GM10266 (cell line): ENCODE measurements at regions not wholly inside any gene's neighbourhood (a gene's known extent, or its start where the extent isn't known, plus 50 kb on each side); places are given as distances from the start of the nearest gene placed in this dataset.

Source experiments
- DNase-seq: peaks from one replicate; pipeline ENCODE4 v3.0.0; 2012; ENCODE audit errors: extremely low spot score
- TF ChIP-seq, protein P1 (sequence below): IDR thresholded peaks from 2 replicates; pipeline ENCODE4 v1.5.1; 2012; ENCODE audit warnings: mild to moderate bottlenecking, low read depth; ENCODE audit not compliant: control insufficient read depth, insufficient read depth; ENCODE audit errors: missing control alignments

DNA sequence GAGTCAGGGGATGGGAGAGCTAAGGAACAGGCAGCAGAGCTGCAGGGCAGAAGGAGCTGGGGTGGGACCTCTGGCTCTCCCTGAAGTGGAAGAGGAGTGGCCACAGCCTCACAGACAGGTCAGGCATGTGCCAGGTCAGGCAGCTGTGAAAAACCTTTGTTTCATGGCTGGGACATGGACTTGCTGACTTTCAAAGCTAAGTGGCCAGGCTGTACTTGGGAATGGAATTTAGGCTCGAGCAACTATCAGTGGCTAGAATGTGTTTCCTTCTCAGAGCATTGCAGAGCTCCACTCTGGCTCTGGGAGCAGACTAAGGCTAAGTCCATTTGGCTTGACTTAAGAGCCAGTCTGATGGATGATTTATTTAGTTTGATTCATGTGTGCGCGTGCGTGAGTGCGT lies 385.1 kb downstream of the LMX1A start:
- no peak for DNase-seq
- TF ChIP-seq, protein P1, sequence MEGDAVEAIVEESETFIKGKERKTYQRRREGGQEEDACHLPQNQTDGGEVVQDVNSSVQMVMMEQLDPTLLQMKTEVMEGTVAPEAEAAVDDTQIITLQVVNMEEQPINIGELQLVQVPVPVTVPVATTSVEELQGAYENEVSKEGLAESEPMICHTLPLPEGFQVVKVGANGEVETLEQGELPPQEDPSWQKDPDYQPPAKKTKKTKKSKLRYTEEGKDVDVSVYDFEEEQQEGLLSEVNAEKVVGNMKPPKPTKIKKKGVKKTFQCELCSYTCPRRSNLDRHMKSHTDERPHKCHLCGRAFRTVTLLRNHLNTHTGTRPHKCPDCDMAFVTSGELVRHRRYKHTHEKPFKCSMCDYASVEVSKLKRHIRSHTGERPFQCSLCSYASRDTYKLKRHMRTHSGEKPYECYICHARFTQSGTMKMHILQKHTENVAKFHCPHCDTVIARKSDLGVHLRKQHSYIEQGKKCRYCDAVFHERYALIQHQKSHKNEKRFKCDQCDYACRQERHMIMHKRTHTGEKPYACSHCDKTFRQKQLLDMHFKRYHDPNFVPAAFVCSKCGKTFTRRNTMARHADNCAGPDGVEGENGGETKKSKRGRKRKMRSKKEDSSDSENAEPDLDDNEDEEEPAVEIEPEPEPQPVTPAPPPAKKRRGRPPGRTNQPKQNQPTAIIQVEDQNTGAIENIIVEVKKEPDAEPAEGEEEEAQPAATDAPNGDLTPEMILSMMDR, result no peak

DNA sequence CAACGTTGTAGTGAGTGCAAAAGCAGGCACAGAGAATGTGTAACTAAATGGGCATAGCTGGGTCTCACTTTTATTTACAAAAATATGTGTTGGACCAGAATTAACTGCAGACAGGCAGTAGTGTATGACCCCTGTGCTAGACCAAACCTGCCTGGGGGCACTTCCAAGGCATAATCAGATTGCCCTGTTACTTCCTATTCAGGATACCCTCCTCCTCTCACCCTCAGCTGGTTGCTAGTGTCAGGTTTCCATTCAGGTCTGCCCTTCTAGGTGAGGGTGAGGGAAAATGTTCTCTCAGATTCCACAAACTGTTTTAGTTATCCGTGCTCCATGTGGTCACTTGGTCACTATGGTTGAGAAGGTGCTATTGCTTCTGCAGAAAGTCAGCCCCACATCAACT lies 387.3 kb downstream of the LMX1A start:
- no peak for DNase-seq
- TF ChIP-seq, protein P1, result no peak

DNA sequence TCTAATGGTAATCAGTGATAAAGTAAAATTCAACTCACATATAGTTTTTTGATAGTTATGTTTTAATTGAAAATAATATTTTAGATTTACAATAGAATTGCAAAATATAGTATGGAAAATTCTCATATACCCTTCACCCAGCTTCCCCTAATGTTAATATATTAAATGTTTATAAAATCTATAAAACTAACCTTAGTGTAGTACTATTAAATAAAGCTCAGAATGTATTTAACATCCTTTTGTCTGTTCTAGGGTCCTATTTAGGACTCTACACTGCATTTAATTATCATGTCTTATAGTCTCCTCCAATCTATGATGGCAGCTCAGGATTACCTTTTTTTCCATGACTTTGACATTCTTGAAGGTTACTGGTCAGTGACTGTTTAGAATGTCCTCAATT lies 389.2 kb downstream of the LMX1A start:
- no peak for DNase-seq
- TF ChIP-seq, protein P1, result no peak

DNA sequence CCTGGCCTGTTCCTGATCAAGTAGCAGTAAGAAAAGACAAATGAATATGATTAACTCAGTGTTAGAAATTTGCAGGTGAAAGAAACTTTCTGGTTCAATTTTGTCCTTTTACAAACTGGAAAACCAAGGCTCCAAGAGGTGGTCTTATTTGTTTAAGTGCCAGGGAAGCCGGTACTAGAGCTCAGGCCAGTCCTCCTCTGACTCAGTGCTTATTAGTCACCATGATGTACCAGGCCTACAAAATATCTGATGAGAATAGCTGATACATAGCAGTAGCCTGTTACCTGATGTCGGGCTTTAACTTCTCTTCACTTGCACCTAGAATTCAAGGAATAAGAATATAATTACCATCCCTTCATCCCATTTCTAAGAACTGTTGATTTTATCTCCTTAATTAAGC lies 394.8 kb downstream of the LMX1A start:
- TF ChIP-seq, protein P1, result no peak
- DNase-seq, result no peak

DNA sequence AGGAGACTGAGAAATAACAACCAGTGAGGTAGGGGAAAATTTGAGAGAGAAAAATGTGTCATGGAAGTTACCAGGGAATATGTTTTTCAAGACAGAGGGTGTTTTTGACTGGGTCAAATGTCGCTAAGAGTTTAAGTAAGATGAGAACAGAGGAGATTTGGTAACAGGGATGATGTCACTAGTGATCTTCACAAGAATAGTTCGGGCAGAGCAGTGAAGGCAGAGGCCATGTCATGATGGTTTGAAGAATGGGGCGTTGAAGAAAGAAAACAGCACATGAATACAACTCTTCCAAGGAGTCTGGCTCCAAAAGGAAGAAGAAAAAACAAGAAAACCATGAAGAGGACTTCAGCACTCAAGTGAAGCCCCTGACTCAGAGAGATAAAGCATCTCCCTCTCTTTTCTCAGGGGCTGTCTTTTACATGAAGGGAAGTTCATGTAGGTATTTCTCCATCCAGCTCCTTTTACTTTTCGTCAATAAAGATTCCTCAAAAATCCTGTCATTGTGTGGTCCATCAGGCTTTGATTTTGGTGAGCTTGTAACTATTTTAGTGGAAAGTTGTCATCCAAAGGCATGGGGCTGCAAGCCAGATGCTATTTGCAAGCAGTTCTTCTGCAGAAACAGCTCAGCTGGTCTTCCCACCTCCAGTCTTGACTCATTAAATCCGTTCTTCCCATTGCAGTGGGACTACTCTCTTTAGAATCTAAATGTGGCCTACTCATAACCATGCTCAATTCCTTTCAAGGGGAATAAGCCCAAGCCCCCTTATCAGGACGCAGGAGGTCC lies 397.3 kb downstream of the LMX1A start:
- no peak for DNase-seq
- TF ChIP-seq, protein P1, result no peak

DNA sequence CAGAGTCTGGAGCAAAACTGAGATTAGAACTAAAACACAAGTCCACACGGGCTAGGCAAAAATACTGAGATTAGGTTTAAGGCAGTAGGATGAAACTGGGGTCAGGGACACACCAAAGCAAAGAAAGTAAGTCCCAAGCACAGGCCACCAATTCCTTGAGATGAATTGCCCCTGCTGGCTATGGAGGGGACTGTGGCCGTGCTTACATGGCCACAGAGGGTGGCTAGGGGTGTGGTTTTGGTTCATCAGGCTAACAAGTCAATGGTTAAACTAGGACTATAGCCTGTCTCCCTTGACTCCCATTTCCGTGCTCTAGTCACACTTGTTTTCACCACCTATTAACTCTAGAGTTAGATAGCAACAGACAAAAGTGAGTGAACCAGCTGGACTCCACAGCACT lies 394.8 kb downstream of the PBX1 start:
- DNase-seq, result no peak
- TF ChIP-seq, protein P1, result no peak

DNA sequence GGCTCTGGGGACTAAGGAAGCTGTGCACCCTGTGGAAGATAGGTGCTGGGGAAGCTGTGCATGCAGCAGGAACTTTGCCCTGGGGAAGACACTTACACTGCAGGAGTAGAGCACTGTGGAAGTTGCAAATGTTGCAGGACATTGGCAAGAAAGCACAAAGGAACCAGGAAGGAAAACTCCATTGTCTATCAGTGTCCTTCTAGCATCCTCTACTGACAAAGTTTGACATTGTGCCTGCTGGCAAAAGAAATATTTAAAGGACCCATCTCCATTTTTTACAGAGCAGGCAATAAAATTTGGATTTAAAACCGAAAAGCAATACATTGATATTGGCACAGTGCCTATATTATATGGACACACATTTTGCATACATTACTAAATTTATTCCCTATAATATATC lies 394.1 kb downstream of the PBX1 start:
- TF ChIP-seq, protein P1, result no peak
- no peak for DNase-seq
